ENCODE measurements at regions not wholly inside any gene's neighbourhood (a gene's known extent, or its start where the extent isn't known, plus 50 kb on each side); places are given as distances from the start of the nearest gene placed in this dataset.

DNA sequence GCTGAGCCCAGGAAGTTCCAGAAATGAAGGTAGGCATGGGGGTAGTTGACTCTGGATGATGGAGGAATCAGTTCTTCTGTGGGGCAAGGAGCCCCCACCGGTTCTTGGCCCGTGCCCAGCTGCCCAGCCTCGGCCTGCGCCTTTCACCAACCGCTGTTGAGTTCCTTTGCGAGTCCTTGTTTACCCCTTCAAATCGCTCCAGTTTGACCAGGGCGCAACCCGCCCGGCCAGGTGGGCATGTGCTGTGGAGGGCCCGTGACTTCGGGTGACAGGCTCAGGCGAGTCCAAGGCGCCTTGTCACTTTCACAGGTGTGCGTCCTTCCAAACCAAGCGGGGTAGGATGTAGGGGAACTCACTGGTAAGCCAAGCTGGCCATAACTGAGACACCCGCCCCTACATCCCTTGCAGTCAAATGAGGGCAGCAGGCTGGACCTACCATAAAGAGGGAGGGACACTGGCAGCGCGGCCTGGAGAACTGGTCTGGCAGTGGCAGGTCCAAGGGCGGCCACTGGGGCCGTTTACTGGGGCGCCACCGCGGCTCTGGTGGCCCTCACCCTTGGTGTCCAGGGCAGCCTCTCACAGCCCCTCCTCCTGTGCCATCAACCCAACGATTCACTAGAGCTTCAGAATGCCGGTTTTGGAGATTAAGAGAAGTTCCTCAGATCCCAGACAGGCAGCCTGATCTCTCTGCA, 160.3 kb upstream of the ZIC3 start:
- DNase-seq (ENCODE audit: low spot score) (no peak), ATAC-seq (no peak)
- H3K9me3 Mint-ChIP-seq = no peaks in the 10 kb centered on the region
- H3K27ac Mint-ChIP-seq = no peak overlapping the region
- H3K36me3 Mint-ChIP-seq = no peaks in the 10 kb centered on the region
- TF ChIP-seq ZBTB43 (CRISPR knock-in tag; IDR thresholded peaks at IDR 0.05) = no peak
- TF ChIP-seq RELA (CRISPR knock-in tag; IDR thresholded peaks at IDR 0.05; ENCODE audit: borderline replicate concordance) = no peak
- TF ChIP-seq, protein P1, sequence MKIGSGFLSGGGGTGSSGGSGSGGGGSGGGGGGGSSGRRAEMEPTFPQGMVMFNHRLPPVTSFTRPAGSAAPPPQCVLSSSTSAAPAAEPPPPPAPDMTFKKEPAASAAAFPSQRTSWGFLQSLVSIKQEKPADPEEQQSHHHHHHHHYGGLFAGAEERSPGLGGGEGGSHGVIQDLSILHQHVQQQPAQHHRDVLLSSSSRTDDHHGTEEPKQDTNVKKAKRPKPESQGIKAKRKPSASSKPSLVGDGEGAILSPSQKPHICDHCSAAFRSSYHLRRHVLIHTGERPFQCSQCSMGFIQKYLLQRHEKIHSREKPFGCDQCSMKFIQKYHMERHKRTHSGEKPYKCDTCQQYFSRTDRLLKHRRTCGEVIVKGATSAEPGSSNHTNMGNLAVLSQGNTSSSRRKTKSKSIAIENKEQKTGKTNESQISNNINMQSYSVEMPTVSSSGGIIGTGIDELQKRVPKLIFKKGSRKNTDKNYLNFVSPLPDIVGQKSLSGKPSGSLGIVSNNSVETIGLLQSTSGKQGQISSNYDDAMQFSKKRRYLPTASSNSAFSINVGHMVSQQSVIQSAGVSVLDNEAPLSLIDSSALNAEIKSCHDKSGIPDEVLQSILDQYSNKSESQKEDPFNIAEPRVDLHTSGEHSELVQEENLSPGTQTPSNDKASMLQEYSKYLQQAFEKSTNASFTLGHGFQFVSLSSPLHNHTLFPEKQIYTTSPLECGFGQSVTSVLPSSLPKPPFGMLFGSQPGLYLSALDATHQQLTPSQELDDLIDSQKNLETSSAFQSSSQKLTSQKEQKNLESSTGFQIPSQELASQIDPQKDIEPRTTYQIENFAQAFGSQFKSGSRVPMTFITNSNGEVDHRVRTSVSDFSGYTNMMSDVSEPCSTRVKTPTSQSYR (CRISPR knock-in tag; IDR thresholded peaks at IDR 0.05) = no peak
- no peak for TF ChIP-seq GTF2I (CRISPR knock-in tag; conservative IDR thresholded peaks at IDR 0.05)
- TF ChIP-seq CREB1 (CRISPR knock-in tag; IDR thresholded peaks at IDR 0.05) = no peak
- no peak for TF ChIP-seq ZNF396 (CRISPR knock-in tag; IDR thresholded peaks at IDR 0.05; ENCODE audit: borderline replicate concordance)
- no peak for TF ChIP-seq FOXJ3 (CRISPR knock-in tag; IDR thresholded peaks at IDR 0.05; ENCODE audit: borderline replicate concordance)
- TF ChIP-seq, protein P2, sequence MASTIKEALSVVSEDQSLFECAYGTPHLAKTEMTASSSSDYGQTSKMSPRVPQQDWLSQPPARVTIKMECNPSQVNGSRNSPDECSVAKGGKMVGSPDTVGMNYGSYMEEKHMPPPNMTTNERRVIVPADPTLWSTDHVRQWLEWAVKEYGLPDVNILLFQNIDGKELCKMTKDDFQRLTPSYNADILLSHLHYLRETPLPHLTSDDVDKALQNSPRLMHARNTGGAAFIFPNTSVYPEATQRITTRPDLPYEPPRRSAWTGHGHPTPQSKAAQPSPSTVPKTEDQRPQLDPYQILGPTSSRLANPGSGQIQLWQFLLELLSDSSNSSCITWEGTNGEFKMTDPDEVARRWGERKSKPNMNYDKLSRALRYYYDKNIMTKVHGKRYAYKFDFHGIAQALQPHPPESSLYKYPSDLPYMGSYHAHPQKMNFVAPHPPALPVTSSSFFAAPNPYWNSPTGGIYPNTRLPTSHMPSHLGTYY (CRISPR knock-in tag; IDR thresholded peaks at IDR 0.05) = no peak
- TF ChIP-seq, protein P3, sequence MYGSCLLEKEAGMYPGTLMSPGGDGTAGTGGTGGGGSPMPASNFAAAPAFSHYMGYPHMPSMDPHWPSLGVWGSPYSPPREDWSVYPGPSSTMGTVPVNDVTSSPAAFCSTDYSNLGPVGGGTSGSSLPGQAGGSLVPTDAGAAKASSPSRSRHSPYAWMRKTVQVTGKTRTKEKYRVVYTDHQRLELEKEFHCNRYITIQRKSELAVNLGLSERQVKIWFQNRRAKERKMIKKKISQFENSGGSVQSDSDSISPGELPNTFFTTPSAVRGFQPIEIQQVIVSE (CRISPR knock-in tag; IDR thresholded peaks at IDR 0.05; ENCODE audit: borderline replicate concordance) = no peak
- no peak for TF ChIP-seq ZNF317 (CRISPR knock-in tag; IDR thresholded peaks at IDR 0.05; ENCODE audit: borderline replicate concordance, low read depth)
- no peak for TF ChIP-seq AR (CRISPR knock-in tag; IDR thresholded peaks at IDR 0.05)
- TF ChIP-seq HMGA2 (CRISPR knock-in tag; IDR thresholded peaks at IDR 0.05) = no peak
- TF ChIP-seq, protein P4, sequence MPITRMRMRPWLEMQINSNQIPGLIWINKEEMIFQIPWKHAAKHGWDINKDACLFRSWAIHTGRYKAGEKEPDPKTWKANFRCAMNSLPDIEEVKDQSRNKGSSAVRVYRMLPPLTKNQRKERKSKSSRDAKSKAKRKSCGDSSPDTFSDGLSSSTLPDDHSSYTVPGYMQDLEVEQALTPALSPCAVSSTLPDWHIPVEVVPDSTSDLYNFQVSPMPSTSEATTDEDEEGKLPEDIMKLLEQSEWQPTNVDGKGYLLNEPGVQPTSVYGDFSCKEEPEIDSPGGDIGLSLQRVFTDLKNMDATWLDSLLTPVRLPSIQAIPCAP (CRISPR knock-in tag; IDR thresholded peaks at IDR 0.05) = no peak
- H3K4me3 Mint-ChIP-seq = no peak overlapping the region
- H3K27me3 Mint-ChIP-seq (ENCODE audit: low read depth) = no peaks in the 10 kb centered on the region
- POLR2A ChIA-PET = no interaction called here
- CTCF ChIA-PET = no interaction called here
- H3K4me1 Mint-ChIP-seq = no peaks in the 10 kb centered on the region

GRCh38 chrX:137401092-137401491, 164.8 kb upstream of the ZIC3 start:
- Mint-ChIP-seq H3K36me3 (no peaks in the 10 kb centered on the region), H3K27ac (no peak overlapping the region), H3K27me3 (ENCODE audit: low read depth) (no peaks in the 10 kb centered on the region), H3K4me1 (no peaks in the 10 kb centered on the region), H3K4me3 (no peak overlapping the region), H3K9me3 (no peaks in the 10 kb centered on the region)
- CTCF ChIA-PET = no interaction called here
- POLR2A ChIA-PET = no interaction called here
- no peak; the same call in 1 of the 2 replicates for ATAC-seq
- TF ChIP-seq ZNF423 (CRISPR knock-in tag; IDR thresholded peaks at IDR 0.05) (no peak), ZNF219 (CRISPR knock-in tag; IDR thresholded peaks at IDR 0.05; ENCODE audit: borderline replicate concordance) (no peak), SMAD4 (CRISPR knock-in tag; IDR thresholded peaks at IDR 0.05) (no peak), JUN (CRISPR knock-in tag; IDR thresholded peaks at IDR 0.05) (no peak)
- TF ChIP-seq, protein P5, sequence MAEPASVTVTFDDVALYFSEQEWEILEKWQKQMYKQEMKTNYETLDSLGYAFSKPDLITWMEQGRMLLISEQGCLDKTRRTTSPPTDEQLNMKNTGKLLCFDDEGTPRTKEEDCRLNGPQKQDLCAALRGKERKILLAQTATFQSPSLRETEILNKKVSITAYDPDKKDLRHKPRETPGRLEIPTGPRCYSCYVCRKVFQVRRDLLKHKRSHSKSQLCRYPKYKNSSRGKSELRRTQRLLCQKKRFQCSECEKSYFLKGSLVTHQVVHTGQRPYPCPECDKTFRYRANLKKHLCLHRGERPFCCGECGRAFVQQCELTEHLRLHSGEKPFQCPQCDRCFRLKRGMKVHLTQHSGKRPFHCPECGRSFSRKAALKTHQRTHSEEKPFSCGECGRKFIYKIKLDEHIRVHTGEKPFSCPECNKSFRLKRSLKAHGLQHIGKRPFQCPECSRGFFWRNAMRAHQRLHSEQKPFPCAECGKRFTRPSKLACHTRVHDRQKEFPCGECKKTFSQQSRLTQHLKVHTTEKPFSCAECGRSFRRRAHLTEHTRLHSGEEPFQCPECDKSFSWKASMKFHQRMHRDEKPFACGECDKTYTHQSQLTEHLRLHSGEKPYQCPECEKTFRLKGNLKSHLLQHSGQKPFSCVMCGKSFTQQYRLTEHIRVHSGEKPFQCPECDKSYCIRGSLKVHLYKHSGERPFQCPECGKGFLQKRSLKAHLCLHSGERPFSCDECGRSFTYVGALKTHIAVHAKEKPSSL (CRISPR knock-in tag; conservative IDR thresholded peaks at IDR 0.05) = no peak
- no peak for DNase-seq (ENCODE audit: low spot score)
